Omental fat pad (tissue), 3 donors: ENCODE measurements at regions not wholly inside any gene's neighbourhood (a gene's known extent, or its start where the extent isn't known, plus 50 kb on each side); places are given as distances from the start of the nearest gene placed in this dataset.

ENCODE experiments used
- ATAC-seq: fragments of 150-250 bp; one replicate; pipeline ENCODE4 v1.9.1; 2016; ENCODE audit warnings: mild to moderate bottlenecking, moderate library complexity; ENCODE audit not compliant: low FRiP score
- DNase-seq: peaks from one replicate; pipeline ENCODE4 v3.0.0-alpha.2; 2019; ENCODE audit warnings: low spot score
- TF ChIP-seq, protein P1 (sequence below), 3 donors: fragments of 450-650 bp; IDR thresholded peaks; one replicate each; pipeline ENCODE4 v1.5.1; 2016 to 2017; ENCODE audit warnings: antibody characterized with exemption in 3 of 3, mild to moderate bottlenecking in 3 of 3, moderate library complexity in 2 of 3

GRCh38 chr13:111006506-111007031 is 91.7 kb upstream of the ANKRD10 start:
- ATAC-seq: peak; percentile 60
- TF ChIP-seq, protein P1, sequence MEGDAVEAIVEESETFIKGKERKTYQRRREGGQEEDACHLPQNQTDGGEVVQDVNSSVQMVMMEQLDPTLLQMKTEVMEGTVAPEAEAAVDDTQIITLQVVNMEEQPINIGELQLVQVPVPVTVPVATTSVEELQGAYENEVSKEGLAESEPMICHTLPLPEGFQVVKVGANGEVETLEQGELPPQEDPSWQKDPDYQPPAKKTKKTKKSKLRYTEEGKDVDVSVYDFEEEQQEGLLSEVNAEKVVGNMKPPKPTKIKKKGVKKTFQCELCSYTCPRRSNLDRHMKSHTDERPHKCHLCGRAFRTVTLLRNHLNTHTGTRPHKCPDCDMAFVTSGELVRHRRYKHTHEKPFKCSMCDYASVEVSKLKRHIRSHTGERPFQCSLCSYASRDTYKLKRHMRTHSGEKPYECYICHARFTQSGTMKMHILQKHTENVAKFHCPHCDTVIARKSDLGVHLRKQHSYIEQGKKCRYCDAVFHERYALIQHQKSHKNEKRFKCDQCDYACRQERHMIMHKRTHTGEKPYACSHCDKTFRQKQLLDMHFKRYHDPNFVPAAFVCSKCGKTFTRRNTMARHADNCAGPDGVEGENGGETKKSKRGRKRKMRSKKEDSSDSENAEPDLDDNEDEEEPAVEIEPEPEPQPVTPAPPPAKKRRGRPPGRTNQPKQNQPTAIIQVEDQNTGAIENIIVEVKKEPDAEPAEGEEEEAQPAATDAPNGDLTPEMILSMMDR (IDR thresholded peaks at IDR 0.05): no peak
- DNase-seq: no peak

- ATAC-seq (peak; percentile 65), DNase-seq (no peak)
- TF ChIP-seq, protein P1 (IDR thresholded peaks at IDR 0.05): no peak
These were observed 91.1 kb upstream of the ANKRD10 start for GRCh38 chr13:111005808-111006505.

DNA sequence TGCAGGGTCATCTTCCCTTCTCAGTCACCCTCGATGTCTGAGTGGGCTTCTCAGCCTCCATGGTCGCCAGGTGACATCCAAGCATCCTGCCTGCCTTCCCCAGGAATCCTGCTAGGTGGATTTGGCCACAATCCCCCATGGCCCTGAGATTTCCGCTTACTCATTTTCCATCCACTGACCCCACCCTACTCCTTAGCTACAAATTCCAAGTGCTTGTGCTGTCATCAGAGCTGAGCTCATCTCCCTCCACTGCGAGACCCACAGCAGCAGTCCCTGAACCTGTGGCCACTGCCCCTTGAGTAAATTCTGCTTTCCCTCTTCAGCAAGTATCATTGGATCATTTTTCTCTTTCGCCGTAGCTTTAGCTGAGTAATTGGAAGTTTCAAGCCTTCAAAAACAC is 90.5 kb upstream of the ANKRD10 start:
- DNase-seq: no peak
- ATAC-seq: no peak
- TF ChIP-seq, protein P1 (IDR thresholded peaks at IDR 0.05): no peak

GRCh38 chr13:111004444-111004843 is 89.6 kb upstream of the ANKRD10 start:
- ATAC-seq: no peak

GRCh38 chr13:111001636-111002035 is 86.8 kb upstream of the ANKRD10 start:
- DNase-seq (no peak), ATAC-seq (no peak)
- TF ChIP-seq, protein P1 (IDR thresholded peaks at IDR 0.05): no peak

More at GRCh38 chr13:111004444-111004843, 89.6 kb upstream of the ANKRD10 start:
- TF ChIP-seq, protein P1 (IDR thresholded peaks at IDR 0.05): no peak
- no peak for DNase-seq

DNA sequence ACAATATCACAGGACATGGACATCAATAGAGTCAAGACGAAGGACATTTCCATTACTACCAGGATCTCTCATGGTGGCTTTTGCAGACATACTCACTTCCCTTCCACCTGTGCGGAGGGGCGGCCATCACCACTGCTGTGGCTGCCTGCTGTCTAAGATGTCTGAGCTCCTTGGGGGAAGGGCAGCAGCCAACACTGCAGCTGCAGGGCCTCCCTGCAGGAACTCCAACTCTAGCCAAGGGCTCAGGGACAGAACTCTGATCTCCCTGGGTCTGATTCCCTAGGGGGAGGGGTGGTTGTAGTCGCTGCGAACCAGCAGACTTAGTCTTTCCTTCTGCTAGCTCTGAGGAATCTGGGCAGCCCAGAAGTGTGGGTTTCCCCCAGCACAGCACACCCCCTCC is 78.9 kb upstream of the ANKRD10 start:
- TF ChIP-seq, protein P1 (IDR thresholded peaks at IDR 0.05): no peak

DNA sequence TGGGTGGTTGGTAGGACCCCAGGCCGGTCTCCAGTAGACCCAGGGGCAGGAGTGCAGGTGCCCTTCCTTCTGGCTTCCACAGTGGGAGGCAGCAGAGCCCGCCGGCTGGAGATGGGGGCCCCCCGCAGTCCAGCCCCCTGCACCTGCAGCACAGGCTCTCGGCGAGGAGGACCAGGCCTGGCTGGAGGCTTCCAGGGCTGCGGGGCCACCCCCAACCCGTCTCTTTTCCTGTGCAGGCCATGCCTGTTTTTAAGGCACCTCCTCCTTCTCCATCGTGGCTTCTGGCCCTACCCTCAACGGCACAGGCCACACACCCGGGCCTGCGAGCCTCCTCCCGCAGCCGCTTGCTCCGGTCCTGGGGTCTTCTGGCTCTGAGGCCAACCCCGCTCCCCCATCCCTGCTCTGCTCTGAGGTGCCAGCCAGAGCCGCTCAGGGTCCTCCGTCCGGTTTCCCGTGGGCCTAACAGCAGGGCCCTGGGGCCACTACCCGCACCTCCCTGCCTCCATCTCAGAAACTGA is 77.2 kb upstream of the ANKRD10 start:
- ATAC-seq (no peak), DNase-seq (no peak)
- TF ChIP-seq, protein P1 (IDR thresholded peaks at IDR 0.05): no peak

More for the DNA sequence above, 78.9 kb upstream of the ANKRD10 start:
- ATAC-seq (no peak), DNase-seq (no peak)
